Natural killer cell (primary cell): ENCODE measurements at regions not wholly inside any gene's neighbourhood (a gene's known extent, or its start where the extent isn't known, plus 50 kb on each side); places are given as distances from the start of the nearest gene placed in this dataset.

Experiments used
- ATAC-seq, 3 donors: fragments of 150-1000 bp in 2 of 3; fragments of 200-7000 bp in 1 of 3; cut with Tn5 transposase; 1 replicate in 1 of 3; 2 replicates in 2 of 3; pipeline ENCODE4 v1.10.0; 2021; ENCODE audit warnings: mild to moderate bottlenecking in 2 of 3, moderate library complexity in 2 of 3
- DNase-seq, 2 donors: peaks; one replicate each; pipeline versions ENCODE4 v3.0.0 to v3.0.0-alpha.2; 2013 to 2021; ENCODE audit warnings: mixed read lengths in 1 of 2
- H3K27ac ChIP-seq: one replicate; pipeline ENCODE4 v1.5.1; 2013; ENCODE audit warnings: mild to moderate bottlenecking, low read length
- H3K27me3 ChIP-seq: one replicate; pipeline ENCODE4 v1.6.1; 2013; ENCODE audit warnings: low read length; ENCODE audit not compliant: control insufficient read depth, insufficient read depth
- H3K36me3 ChIP-seq: one replicate; pipeline ENCODE4 v1.6.1; 2013; ENCODE audit warnings: low read length; ENCODE audit not compliant: control insufficient read depth, insufficient read depth
- H3K4me1 ChIP-seq: one replicate; pipeline ENCODE4 v1.6.1; 2013; ENCODE audit warnings: low read length; ENCODE audit not compliant: control insufficient read depth, insufficient read depth
- H3K4me3 ChIP-seq: one replicate; pipeline ENCODE4 v1.5.1; 2013; ENCODE audit warnings: low read length
- H3K9me3 ChIP-seq: one replicate; pipeline ENCODE4 v1.6.1; 2013; ENCODE audit warnings: low read length; ENCODE audit not compliant: control insufficient read depth, insufficient read depth
- H3K27ac Mint-ChIP-seq, 2 donors: one replicate each; pipeline ENCODE4 v1.8.0; 2022; ENCODE audit warnings: mild to moderate bottlenecking in 2 of 2, mixed read lengths in 2 of 2, moderate library complexity in 1 of 2
- H3K27me3 Mint-ChIP-seq, 2 donors: one replicate each; pipeline ENCODE4 v1.8.0; 2022; ENCODE audit warnings: low read depth in 2 of 2, mixed read lengths in 2 of 2
- H3K36me3 Mint-ChIP-seq: one replicate; pipeline ENCODE4 v1.8.0; 2022; ENCODE audit warnings: mixed read lengths
- H3K4me1 Mint-ChIP-seq, 2 donors: one replicate each; pipeline ENCODE4 v1.8.0; 2022; ENCODE audit warnings: mixed read lengths in 2 of 2
- H3K4me3 Mint-ChIP-seq: one replicate; pipeline ENCODE4 v1.8.0; 2022; ENCODE audit warnings: mild to moderate bottlenecking, moderate library complexity, mixed read lengths
- H3K9me3 Mint-ChIP-seq, 2 donors: one replicate each; pipeline ENCODE4 v1.8.0; 2022; ENCODE audit warnings: mixed read lengths in 2 of 2
- WGBS: methylation state at CpG from one replicate; pipeline ENCODE4 v1.1.7; 2013; ENCODE audit warnings: missing lambda C conversion rate; ENCODE audit not compliant: insufficient coverage; 5-methylcytosine and 5-hydroxymethylcytosine counted together
- intact Hi-C: fragments of 100-400 bp; cut with micrococcal nuclease; formaldehyde crosslinking; loops from one replicate; pipeline ENCODE4 v1.14.2; 2022
- TF ChIP-seq, protein P1 (sequence below): fragments of 200-600 bp; IDR thresholded peaks from one replicate; pipeline ENCODE4 v1.8.0; 2022; ENCODE audit warnings: antibody characterized with exemption

DNA sequence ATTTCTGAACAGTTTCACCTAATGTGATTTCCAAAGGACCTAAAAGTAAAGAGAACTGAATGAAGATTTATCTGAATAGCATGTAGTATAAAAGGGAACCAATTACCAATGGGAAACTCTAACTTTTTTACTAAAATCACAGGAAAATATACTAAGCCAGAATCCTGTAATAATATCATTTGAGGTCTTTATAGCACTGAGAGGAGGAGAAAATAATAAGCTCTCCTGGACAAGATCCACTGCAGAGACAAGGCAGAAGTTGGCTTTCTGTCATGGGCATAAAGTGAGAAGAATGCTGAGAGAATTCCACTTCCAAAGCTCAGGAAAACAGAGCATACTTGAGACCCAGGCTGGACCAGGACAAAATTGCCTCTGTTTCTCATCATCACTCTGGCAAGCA lies 1131.4 kb downstream of the SORCS1 start:
- ATAC-seq (no peak), DNase-seq (no peak)
- H3K4me1 ChIP-seq, result no peaks in the 10 kb centered on the region
- TF ChIP-seq, protein P1, sequence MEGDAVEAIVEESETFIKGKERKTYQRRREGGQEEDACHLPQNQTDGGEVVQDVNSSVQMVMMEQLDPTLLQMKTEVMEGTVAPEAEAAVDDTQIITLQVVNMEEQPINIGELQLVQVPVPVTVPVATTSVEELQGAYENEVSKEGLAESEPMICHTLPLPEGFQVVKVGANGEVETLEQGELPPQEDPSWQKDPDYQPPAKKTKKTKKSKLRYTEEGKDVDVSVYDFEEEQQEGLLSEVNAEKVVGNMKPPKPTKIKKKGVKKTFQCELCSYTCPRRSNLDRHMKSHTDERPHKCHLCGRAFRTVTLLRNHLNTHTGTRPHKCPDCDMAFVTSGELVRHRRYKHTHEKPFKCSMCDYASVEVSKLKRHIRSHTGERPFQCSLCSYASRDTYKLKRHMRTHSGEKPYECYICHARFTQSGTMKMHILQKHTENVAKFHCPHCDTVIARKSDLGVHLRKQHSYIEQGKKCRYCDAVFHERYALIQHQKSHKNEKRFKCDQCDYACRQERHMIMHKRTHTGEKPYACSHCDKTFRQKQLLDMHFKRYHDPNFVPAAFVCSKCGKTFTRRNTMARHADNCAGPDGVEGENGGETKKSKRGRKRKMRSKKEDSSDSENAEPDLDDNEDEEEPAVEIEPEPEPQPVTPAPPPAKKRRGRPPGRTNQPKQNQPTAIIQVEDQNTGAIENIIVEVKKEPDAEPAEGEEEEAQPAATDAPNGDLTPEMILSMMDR, result no peak
- H3K9me3 ChIP-seq, result no peaks in the 10 kb centered on the region
- Mint-ChIP-seq H3K27ac (no peak overlapping the region), H3K36me3 (no peaks in the 10 kb centered on the region), H3K4me1 (no peaks in the 10 kb centered on the region), H3K27me3 (no peaks in the 10 kb centered on the region), H3K9me3 (peaks cover 6 to 12% of the 10 kb centered on the region in 2 donors), H3K4me3 (no peak overlapping the region)
- intact Hi-C loops, result no loop called here
- no peaks in the 10 kb centered on the region for H3K27me3 ChIP-seq
- no peak overlapping the region for H3K27ac ChIP-seq
- H3K4me3 ChIP-seq, result no peak overlapping the region
- H3K36me3 ChIP-seq, result no peaks in the 10 kb centered on the region

DNA sequence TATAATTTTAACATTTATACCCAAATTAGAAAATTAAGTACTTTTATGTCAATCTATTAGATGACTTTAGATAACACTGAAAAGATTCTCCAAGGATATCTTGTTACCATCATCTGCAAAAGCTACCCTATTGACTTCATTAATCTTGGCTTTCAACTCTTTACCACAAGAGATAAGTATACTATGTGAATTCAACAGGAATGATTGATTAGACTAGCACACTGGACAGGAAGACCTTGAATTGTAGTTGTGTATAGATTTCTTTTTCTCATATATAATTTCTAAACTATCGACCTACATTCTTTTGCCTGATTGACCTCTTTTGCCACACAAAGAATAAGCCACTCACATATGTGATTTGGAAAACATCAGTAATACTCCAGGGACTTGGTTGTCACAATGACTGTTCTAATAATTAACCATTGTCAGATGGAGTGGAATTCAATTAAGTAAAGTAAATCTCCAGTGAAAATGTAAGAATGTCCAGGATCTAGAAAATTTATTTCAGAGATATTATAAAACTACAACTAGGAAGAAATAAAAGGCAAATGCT lies 1132.0 kb downstream of the SORCS1 start:
- Histone ChIP-seq H3K27ac (no peak overlapping the region), H3K4me1 (no peaks in the 10 kb centered on the region), H3K36me3 (no peaks in the 10 kb centered on the region), H3K9me3 (no peaks in the 10 kb centered on the region), H3K27me3 (no peaks in the 10 kb centered on the region), H3K4me3 (no peak overlapping the region)
- H3K9me3 Mint-ChIP-seq, result peaks cover 5 to 9% of the 10 kb centered on the region in 2 donors
- whole genome bisulfite sequencing, result 80% methylated on average over 1 of the region's 1 CpG
- no peaks in the 10 kb centered on the region for H3K27me3 Mint-ChIP-seq
- no peaks in the 10 kb centered on the region for H3K4me1 Mint-ChIP-seq
- no peak for DNase-seq
- no peak overlapping the region for H3K4me3 Mint-ChIP-seq
- H3K27ac Mint-ChIP-seq, result no peak overlapping the region
- no peak for ATAC-seq
- no peaks in the 10 kb centered on the region for H3K36me3 Mint-ChIP-seq
- TF ChIP-seq, protein P1, result no peak
- intact Hi-C loops, result no loop called here

DNA sequence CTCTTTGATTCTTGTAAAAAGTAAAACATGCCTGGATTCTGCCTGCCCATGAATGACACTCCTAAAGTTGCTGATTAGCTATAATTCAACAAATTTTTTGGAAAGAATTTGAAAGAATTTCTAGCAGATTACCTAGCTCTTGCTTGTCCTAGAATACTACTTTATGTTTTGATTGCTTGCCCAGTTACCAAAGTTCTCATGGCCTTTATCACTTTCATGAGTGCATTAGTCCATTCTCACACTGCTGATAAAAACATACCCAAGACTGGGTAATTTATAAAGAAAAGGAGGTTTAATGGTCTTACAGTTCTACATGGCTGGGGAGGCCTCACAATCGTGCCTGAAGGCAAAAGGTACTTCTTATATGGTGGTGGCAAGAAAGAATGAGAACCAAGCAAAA lies 1137.3 kb downstream of the SORCS1 start:
- no peaks in the 10 kb centered on the region for H3K27me3 Mint-ChIP-seq
- ATAC-seq, result no peak
- Histone ChIP-seq H3K4me1 (no peaks in the 10 kb centered on the region), H3K27ac (no peak overlapping the region), H3K9me3 (no peaks in the 10 kb centered on the region), H3K27me3 (no peaks in the 10 kb centered on the region), H3K36me3 (no peaks in the 10 kb centered on the region), H3K4me3 (no peak overlapping the region)
- DNase-seq, result no peak
- H3K9me3 Mint-ChIP-seq, result peaks cover 5 to 7% of the 10 kb centered on the region in 2 donors
- H3K27ac Mint-ChIP-seq, result no peak overlapping the region
- TF ChIP-seq, protein P1, result no peak
- H3K36me3 Mint-ChIP-seq, result no peaks in the 10 kb centered on the region
- WGBS, result no CpG with 5 or more reads among the region's 1 CpG
- H3K4me3 Mint-ChIP-seq, result no peak overlapping the region
- no peaks in the 10 kb centered on the region for H3K4me1 Mint-ChIP-seq
- intact Hi-C loops, result no loop called here

GRCh38 chr10:106025208-106025811 lies 1139.2 kb downstream of the SORCS1 start:
- Histone ChIP-seq H3K4me3 (no peak overlapping the region), H3K9me3 (no peaks in the 10 kb centered on the region), H3K4me1 (no peaks in the 10 kb centered on the region), H3K36me3 (no peaks in the 10 kb centered on the region), H3K27me3 (no peaks in the 10 kb centered on the region), H3K27ac (no peak overlapping the region)
- Mint-ChIP-seq H3K27ac (no peak overlapping the region), H3K4me3 (no peak overlapping the region), H3K36me3 (no peaks in the 10 kb centered on the region), H3K27me3 (no peaks in the 10 kb centered on the region), H3K9me3 (peaks cover 10 to 13% of the 10 kb centered on the region in 2 donors), H3K4me1 (no peaks in the 10 kb centered on the region)
- intact Hi-C loops, result no loop called here
- no peak for DNase-seq
- ATAC-seq, result no peak
- TF ChIP-seq, protein P1, result no peak
